CD4-positive, alpha-beta T cell (primary cell): ENCODE measurements at regions not wholly inside any gene's neighbourhood (a gene's known extent, or its start where the extent isn't known, plus 50 kb on each side); places are given as distances from the start of the nearest gene placed in this dataset.

Experiments used
- ATAC-seq: fragments of 200-7000 bp; cut with Tn5 transposase; one replicate; pipeline ENCODE4 v1.10.0; 2022; ENCODE audit warnings: mild to moderate bottlenecking; ENCODE audit not compliant: poor library complexity
- CTCF ChIA-PET: fragments of 350-600 bp; sonication (Branson Sonifier 250); formaldehyde crosslinking; loops from one replicate; lab custom pipeline; 2021; ENCODE audit warnings: antibody characterized with exemption, inconsistent platforms; lab: Charles Lee
- POLR2A ChIA-PET: fragments of 350-600 bp; sonication (Branson Sonifier 250); formaldehyde crosslinking; loops from one replicate; lab custom pipeline; 2021; ENCODE audit warnings: antibody characterized with exemption, inconsistent platforms; lab: Charles Lee
- DNase-seq, 14 experiments: peaks; one replicate each; pipeline ENCODE4 v3.0.0-alpha.2; 2013 to 2020; ENCODE audit warnings: mixed read lengths in 2 of 14
- H3K27ac ChIP-seq, 2 donors: one replicate each; pipeline versions ENCODE4 v1.5.1 to v1.7.0; 2013; ENCODE audit warnings: low read length in 2 of 2, low read depth in 1 of 2, mild to moderate bottlenecking in 1 of 2
- H3K27me3 ChIP-seq, 2 experiments: 1 replicate in 1 of 2; 2 replicates in 1 of 2; pipeline versions ENCODE4 v1.6.1 to v1.7.0; 2013; ENCODE audit warnings: low read length in 2 of 2, control low read depth in 1 of 2, mild to moderate bottlenecking in 1 of 2, moderate library complexity in 1 of 2; ENCODE audit not compliant: insufficient read depth in 2 of 2, control insufficient read depth in 1 of 2
- H3K36me3 ChIP-seq: one replicate; pipeline ENCODE4 v1.6.1; 2013; ENCODE audit warnings: low read length, control low read depth; ENCODE audit not compliant: insufficient read depth
- H3K4me1 ChIP-seq: one replicate; pipeline ENCODE4 v1.6.1; 2013; ENCODE audit warnings: low read length, control low read depth; ENCODE audit not compliant: insufficient read depth
- H3K4me3 ChIP-seq: one replicate; pipeline ENCODE4 v1.5.1; 2013; ENCODE audit warnings: mild to moderate bottlenecking, low read length, moderate library complexity
- H3K9me3 ChIP-seq, 2 experiments: 1 replicate in 1 of 2; 2 replicates in 1 of 2; pipeline versions ENCODE4 v1.6.1 to v1.7.0; 2013; ENCODE audit warnings: low read length in 2 of 2, mild to moderate bottlenecking in 2 of 2, control low read depth in 1 of 2, moderate library complexity in 1 of 2; ENCODE audit not compliant: control insufficient read depth in 1 of 2, insufficient read depth in 1 of 2
- H3K27ac Mint-ChIP-seq: one replicate; pipeline ENCODE4 v1.8.0; 2020; ENCODE audit warnings: mixed read lengths
- H3K27me3 Mint-ChIP-seq: one replicate; pipeline ENCODE4 v1.8.0; 2021; ENCODE audit warnings: mixed read lengths
- H3K36me3 Mint-ChIP-seq: one replicate; pipeline ENCODE4 v1.8.0; 2021; ENCODE audit warnings: low read depth, mixed read lengths
- H3K4me1 Mint-ChIP-seq: one replicate; pipeline ENCODE4 v1.8.0; 2021; ENCODE audit warnings: low read depth, mixed read lengths
- H3K4me3 Mint-ChIP-seq: one replicate; pipeline ENCODE4 v1.8.0; 2020; ENCODE audit warnings: mild to moderate bottlenecking, mixed read lengths
- H3K9me3 Mint-ChIP-seq: one replicate; pipeline ENCODE4 v1.8.0; 2020; ENCODE audit warnings: mixed read lengths
- intact Hi-C, 2 experiments: fragments of 100-400 bp; cut with DNase I in 1 of 2; cut with micrococcal nuclease in 1 of 2; formaldehyde crosslinking; loops; one replicate each; pipeline versions ENCODE4 v1.15.1 to v1.9.0; 2023 to 2025; cut with DNase I, micrococcal nuclease
- TF ChIP-seq, protein P1 (sequence below): fragments of 200-600 bp; IDR thresholded peaks from one replicate; pipeline ENCODE4 v1.8.0; 2022; ENCODE audit warnings: antibody characterized with exemption, mild to moderate bottlenecking

DNA sequence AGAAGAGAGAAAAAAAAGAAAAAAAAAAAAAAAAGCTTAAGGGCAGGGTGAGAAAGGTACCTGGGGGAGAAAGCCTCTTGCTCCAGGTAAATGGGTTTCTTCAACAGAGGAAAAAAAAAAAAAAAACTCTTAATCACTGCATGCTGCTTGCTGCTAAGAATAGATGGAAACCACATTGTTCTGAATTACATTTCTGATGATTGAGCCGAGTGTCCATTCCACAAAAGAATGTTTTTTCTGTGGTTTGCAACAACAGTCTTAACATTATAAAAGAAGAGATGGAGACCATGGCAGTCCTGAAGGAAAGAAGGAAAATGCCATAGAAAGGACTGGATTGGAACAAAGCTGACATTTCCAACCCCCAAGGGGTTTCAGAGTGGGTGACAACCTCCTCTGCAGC is 1312.7 kb downstream of the SLITRK1 start:
- DNase-seq = no peak
- Histone ChIP-seq H3K4me3 (no peak overlapping the region), H3K27ac (no peak overlapping the region), H3K27me3 (no peaks in the 10 kb centered on the region), H3K4me1 (no peaks in the 10 kb centered on the region), H3K9me3 (peaks cover 0 to 9% of the 10 kb centered on the region in 2 experiments), H3K36me3 (no peaks in the 10 kb centered on the region)
- H3K4me3 Mint-ChIP-seq = no peak overlapping the region
- CTCF ChIA-PET = no interaction called here
- no peaks in the 10 kb centered on the region for H3K36me3 Mint-ChIP-seq
- H3K9me3 Mint-ChIP-seq = peaks cover 5% of the 10 kb centered on the region
- H3K27me3 Mint-ChIP-seq = no peaks in the 10 kb centered on the region
- no peak for ATAC-seq
- no peaks in the 10 kb centered on the region for H3K4me1 Mint-ChIP-seq
- TF ChIP-seq, protein P1, sequence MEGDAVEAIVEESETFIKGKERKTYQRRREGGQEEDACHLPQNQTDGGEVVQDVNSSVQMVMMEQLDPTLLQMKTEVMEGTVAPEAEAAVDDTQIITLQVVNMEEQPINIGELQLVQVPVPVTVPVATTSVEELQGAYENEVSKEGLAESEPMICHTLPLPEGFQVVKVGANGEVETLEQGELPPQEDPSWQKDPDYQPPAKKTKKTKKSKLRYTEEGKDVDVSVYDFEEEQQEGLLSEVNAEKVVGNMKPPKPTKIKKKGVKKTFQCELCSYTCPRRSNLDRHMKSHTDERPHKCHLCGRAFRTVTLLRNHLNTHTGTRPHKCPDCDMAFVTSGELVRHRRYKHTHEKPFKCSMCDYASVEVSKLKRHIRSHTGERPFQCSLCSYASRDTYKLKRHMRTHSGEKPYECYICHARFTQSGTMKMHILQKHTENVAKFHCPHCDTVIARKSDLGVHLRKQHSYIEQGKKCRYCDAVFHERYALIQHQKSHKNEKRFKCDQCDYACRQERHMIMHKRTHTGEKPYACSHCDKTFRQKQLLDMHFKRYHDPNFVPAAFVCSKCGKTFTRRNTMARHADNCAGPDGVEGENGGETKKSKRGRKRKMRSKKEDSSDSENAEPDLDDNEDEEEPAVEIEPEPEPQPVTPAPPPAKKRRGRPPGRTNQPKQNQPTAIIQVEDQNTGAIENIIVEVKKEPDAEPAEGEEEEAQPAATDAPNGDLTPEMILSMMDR = no peak
- intact Hi-C loops = no loop called here
- no peak overlapping the region for H3K27ac Mint-ChIP-seq
- POLR2A ChIA-PET = no interaction called here

- no peak for ATAC-seq
Observed at GRCh38 chr13:82566864-82567263, 1315.4 kb downstream of the SLITRK1 start.

GRCh38 chr13:82565201-82565600 is 1317.1 kb downstream of the SLITRK1 start:
- intact Hi-C loops = no loop called here
- H3K36me3 Mint-ChIP-seq = no peaks in the 10 kb centered on the region
- Histone ChIP-seq H3K4me1 (no peaks in the 10 kb centered on the region), H3K4me3 (no peak overlapping the region), H3K27ac (no peak overlapping the region), H3K36me3 (no peaks in the 10 kb centered on the region), H3K9me3 (peaks cover 0 to 9% of the 10 kb centered on the region in 2 experiments), H3K27me3 (no peaks in the 10 kb centered on the region)
- peaks cover 2% of the 10 kb centered on the region for H3K9me3 Mint-ChIP-seq
- POLR2A ChIA-PET = no interaction called here
- no peak overlapping the region for H3K27ac Mint-ChIP-seq
- no peak for DNase-seq
- TF ChIP-seq, protein P1 = no peak
- no peak overlapping the region for H3K4me3 Mint-ChIP-seq
- CTCF ChIA-PET = no interaction called here
- no peaks in the 10 kb centered on the region for H3K27me3 Mint-ChIP-seq
- no peak for ATAC-seq
- H3K4me1 Mint-ChIP-seq = no peaks in the 10 kb centered on the region

More at GRCh38 chr13:82566864-82567263, 1315.4 kb downstream of the SLITRK1 start:
- no peak for DNase-seq
- no peaks in the 10 kb centered on the region for H3K27me3 ChIP-seq
- Mint-ChIP-seq H3K27me3 (no peaks in the 10 kb centered on the region), H3K4me1 (no peaks in the 10 kb centered on the region), H3K4me3 (no peak overlapping the region), H3K36me3 (no peaks in the 10 kb centered on the region), H3K27ac (no peak overlapping the region), H3K9me3 (peaks cover 2% of the 10 kb centered on the region)
- H3K36me3 ChIP-seq = no peaks in the 10 kb centered on the region
- TF ChIP-seq, protein P1 = no peak
- ChIA-PET POLR2A (no interaction called here), CTCF (no interaction called here)
- no peaks in the 10 kb centered on the region for H3K4me1 ChIP-seq
- intact Hi-C loops = no loop called here
- H3K9me3 ChIP-seq = peaks cover 0 to 9% of the 10 kb centered on the region in 2 experiments
- no peak overlapping the region for H3K27ac ChIP-seq
- no peak overlapping the region for H3K4me3 ChIP-seq
